GM21423 (cell line): ENCODE measurements at regions not wholly inside any gene's neighbourhood (a gene's known extent, or its start where the extent isn't known, plus 50 kb on each side); places are given as distances from the start of the nearest gene placed in this dataset.

Source experiments
- ATAC-seq: cut with Tn5 transposase; IDR thresholded peaks from one replicate; pipeline ENCODE4 v1.9.1; 2021; ENCODE audit warnings: mild to moderate bottlenecking, moderate library complexity; ENCODE audit not compliant: unreplicated experiment

- ATAC-seq: no peak
Measured at GRCh38 chr2:196314157-196314556, 142.8 kb upstream of the STK17B start.

GRCh38 chr2:196314780-196315179, 143.4 kb upstream of the STK17B start:
- ATAC-seq: no peak

GRCh38 chr2:196315388-196316049, 144.1 kb upstream of the STK17B start:
- no peak for ATAC-seq

- ATAC-seq: no peak
Measured at GRCh38 chr2:196316050-196316430, 144.7 kb upstream of the STK17B start.

- no peak for ATAC-seq
Measured at GRCh38 chr2:196318517-196319377, 147.4 kb upstream of the STK17B start.

GRCh38 chr2:196322973-196323810, 151.8 kb upstream of the STK17B start:
- ATAC-seq: no peak

GRCh38 chr2:196324211-196324610, 152.8 kb upstream of the STK17B start:
- no peak for ATAC-seq

GRCh38 chr2:196328088-196328680, 156.8 kb upstream of the STK17B start:
- ATAC-seq: no peak

- no peak for ATAC-seq
Measured at GRCh38 chr2:196329959-196330358, 158.6 kb upstream of the STK17B start.

GRCh38 chr2:196330645-196331044, 159.3 kb upstream of the STK17B start:
- no peak for ATAC-seq

- no peak for ATAC-seq
Measured at GRCh38 chr2:196331143-196331542, 159.8 kb upstream of the STK17B start.

- no peak for ATAC-seq
Measured at GRCh38 chr2:196331851-196332250, 160.5 kb upstream of the STK17B start.

- no peak for ATAC-seq
Measured at GRCh38 chr2:196333397-196333796, 162.0 kb upstream of the STK17B start.

GRCh38 chr2:196334710-196335109, 163.3 kb upstream of the STK17B start:
- no peak for ATAC-seq

- ATAC-seq: no peak
Measured at GRCh38 chr2:196335221-196335634, 163.8 kb upstream of the STK17B start.

GRCh38 chr2:196336207-196336606, 164.8 kb upstream of the STK17B start:
- no peak for ATAC-seq

GRCh38 chr2:196336715-196337114, 165.3 kb upstream of the STK17B start:
- no peak for ATAC-seq

GRCh38 chr2:196337208-196337953, 166.0 kb upstream of the STK17B start:
- no peak for ATAC-seq

- ATAC-seq: no peak
Measured at GRCh38 chr2:196338440-196338839, 167.1 kb upstream of the STK17B start.

GRCh38 chr2:196341277-196341841, 170.0 kb upstream of the STK17B start:
- ATAC-seq: no peak
